ENCODE measurements at regions not wholly inside any gene's neighbourhood (a gene's known extent, or its start where the extent isn't known, plus 50 kb on each side); places are given as distances from the start of the nearest gene placed in this dataset.
"Not testable (repeated sequence)": the region's sequence is repeated elsewhere in the genome, so short reads cannot be mapped to it uniquely, and the experiment has no call there.

GRCh38 chr2:18045230-18045629 lies 166.8 kb downstream of the KCNS3 start:
- DNase-seq (ENCODE audit: low read depth in 2 of 2) = no peak

DNA sequence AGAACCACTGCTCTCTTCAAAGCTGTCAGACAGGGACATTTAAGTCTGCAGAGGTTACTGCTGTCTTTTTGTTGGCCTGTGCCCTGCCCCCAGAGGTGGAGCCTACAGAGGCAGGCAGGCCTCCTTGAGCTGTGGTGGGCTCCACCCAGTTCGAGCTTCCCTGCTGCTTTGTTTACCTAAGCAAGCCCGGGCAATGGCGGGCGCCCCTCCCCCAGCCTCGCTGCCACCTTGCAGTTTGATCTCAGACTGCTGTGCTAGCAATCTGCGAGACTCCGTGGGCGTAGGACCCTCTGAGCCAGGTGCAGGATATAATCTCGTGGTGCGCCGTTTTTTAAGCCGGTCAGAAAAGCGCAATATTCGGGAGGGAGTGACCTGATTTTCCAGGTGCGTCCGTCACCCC lies 138.9 kb downstream of the KCNS3 start:
- not testable (repeated sequence) for DNase-seq (ENCODE audit: low read depth in 2 of 2)

DNA sequence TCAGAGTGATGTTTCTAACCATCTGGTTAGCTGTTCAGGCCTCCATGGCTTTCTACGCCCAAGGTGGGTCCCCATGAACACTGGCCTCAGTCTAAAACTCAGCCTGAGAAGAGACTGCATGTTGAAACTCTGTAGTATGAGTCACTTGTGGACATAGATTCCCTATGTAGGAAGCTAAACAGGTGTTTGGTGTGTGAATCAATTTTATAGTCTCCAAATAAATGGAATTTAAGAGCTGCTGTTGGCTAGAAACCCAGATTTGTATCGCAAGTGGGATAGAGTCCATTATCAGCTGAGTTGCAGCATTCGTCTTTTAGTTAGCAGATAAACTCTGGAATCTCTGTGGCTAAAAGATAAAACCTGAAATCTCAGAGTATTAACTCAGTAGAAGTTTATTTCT lies 131.4 kb downstream of the KCNS3 start:
- DNase-seq (ENCODE audit: low read depth in 2 of 2) = no peak

GRCh38 chr2:18005411-18005810 lies 126.9 kb downstream of the KCNS3 start:
- DNase-seq (ENCODE audit: low read depth in 2 of 2) = no peak

DNA sequence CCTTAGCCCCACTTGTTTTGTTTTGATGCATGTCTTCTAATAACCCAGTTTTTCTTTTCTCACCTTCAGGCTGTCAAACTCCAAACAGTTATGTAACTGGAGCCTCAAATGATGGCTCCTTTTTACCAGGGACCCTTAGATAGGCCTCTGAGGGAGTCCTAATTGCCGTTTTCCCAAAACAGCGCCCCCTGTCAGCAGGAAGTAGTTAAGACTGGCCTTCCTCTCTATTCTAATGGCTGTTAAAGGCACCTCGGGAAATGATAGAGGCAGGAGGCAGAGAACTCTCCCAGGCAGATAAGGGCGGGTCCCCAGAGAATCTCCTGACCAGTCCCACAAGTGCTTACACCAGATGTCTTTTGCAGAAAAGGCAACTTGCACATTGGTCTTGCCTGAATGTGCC lies 123.2 kb downstream of the KCNS3 start:
- DNase-seq (ENCODE audit: low read depth in 2 of 2) = no peak

GRCh38 chr2:17996978-17997377 lies 118.5 kb downstream of the KCNS3 start:
- DNase-seq (ENCODE audit: low read depth in 2 of 2) = no peak

- DNase-seq (ENCODE audit: low read depth in 2 of 2) = no peak
Observed at GRCh38 chr2:17995593-17995992, 117.1 kb downstream of the KCNS3 start.
